HepG2 (cell line): ENCODE measurements at regions not wholly inside any gene's neighbourhood (a gene's known extent, or its start where the extent isn't known, plus 50 kb on each side); places are given as distances from the start of the nearest gene placed in this dataset.
A peak's percentile ranks its signal among the peaks of the same experiment; 100 is the strongest.

Experiments used
- EZH2 ChIP-seq: conservative IDR thresholded peaks from 2 replicates; pipeline ENCODE4 v1.6.1; 2012; ENCODE audit warnings: mild to moderate bottlenecking, low read depth, low read length, moderate library complexity
- HDAC6 ChIP-seq: fragments of 200-600 bp; sonication (generic); IDR thresholded peaks from 2 replicates; pipeline ENCODE4 v1.7.0; 2017; ENCODE audit warnings: mild to moderate bottlenecking, antibody characterized with exemption, low read length, low read depth
- NFATC3 ChIP-seq: sonication (generic); formaldehyde crosslinking; IDR thresholded peaks from 2 replicates; pipeline ENCODE4 v1.5.1; 2020; ENCODE audit warnings: mild to moderate bottlenecking, missing genetic modification reagents
- POLR2AphosphoS5 ChIP-seq: IDR thresholded peaks from 2 replicates; pipeline ENCODE4 v1.6.1; 2012; ENCODE audit warnings: low read depth, low read length
- RERE ChIP-seq: IDR thresholded peaks from 2 replicates; pipeline ENCODE4 v1.6.1; 2016; ENCODE audit warnings: low read depth, missing genetic modification reagents, missing compliant biosample characterization
- SOX13 ChIP-seq, 3 experiments: fragments of 450-650 bp in 1 of 3; sonication (generic) in 1 of 3; formaldehyde crosslinking in 1 of 3; IDR thresholded peaks in 2 of 3; conservative IDR thresholded peaks in 1 of 3; 2 replicates each; pipeline versions ENCODE4 v1.5.0 to v1.6.1; 2016 to 2020; ENCODE audit warnings: antibody characterized with exemption in 1 of 3, mild to moderate bottlenecking in 1 of 3, missing compliant biosample characterization in 1 of 3, missing genetic modification reagents in 1 of 3, moderate library complexity in 1 of 3
- STAT5B ChIP-seq: sonication (generic); formaldehyde crosslinking; IDR thresholded peaks from 2 replicates; pipeline ENCODE4 v1.4.0; 2020; ENCODE audit warnings: missing genetic modification reagents
- ZNF121 ChIP-seq: sonication (generic); formaldehyde crosslinking; IDR thresholded peaks from 2 replicates; pipeline ENCODE4 v1.5.0; 2020; ENCODE audit warnings: mild to moderate bottlenecking, missing genetic modification reagents
- ZNF138 ChIP-seq: sonication (generic); formaldehyde crosslinking; IDR thresholded peaks from 2 replicates; pipeline ENCODE4 v1.5.0; 2020; ENCODE audit warnings: mild to moderate bottlenecking, low read depth, missing genetic modification reagents
- ZNF317 ChIP-seq: sonication (generic); formaldehyde crosslinking; IDR thresholded peaks from 2 replicates; pipeline ENCODE4 v1.5.0; 2020; ENCODE audit warnings: mild to moderate bottlenecking, missing genetic modification reagents
- ZNF569 ChIP-seq: sonication (generic); formaldehyde crosslinking; IDR thresholded peaks from 2 replicates; pipeline ENCODE4 v1.5.0; 2020; ENCODE audit warnings: mild to moderate bottlenecking, missing genetic modification reagents, moderate library complexity, borderline replicate concordance
- TF ChIP-seq, protein P1 (sequence below): sonication (generic); formaldehyde crosslinking; IDR thresholded peaks from 2 replicates; pipeline ENCODE4 v1.5.0; 2020; ENCODE audit warnings: mild to moderate bottlenecking, missing genetic modification reagents, moderate library complexity
- TF ChIP-seq, protein P2 (sequence below): sonication (generic); formaldehyde crosslinking; IDR thresholded peaks from 2 replicates; pipeline ENCODE4 v1.4.0; 2020; ENCODE audit warnings: missing genetic modification reagents
- TF ChIP-seq, protein P3 (sequence below): IDR thresholded peaks from 2 replicates; pipeline ENCODE4 v1.6.1; 2012; ENCODE audit warnings: inconsistent platforms

GRCh38 chr7:66442385-66442784 lies 186.3 kb upstream of the KCTD7 start:
- TF ChIP-seq, protein P1, sequence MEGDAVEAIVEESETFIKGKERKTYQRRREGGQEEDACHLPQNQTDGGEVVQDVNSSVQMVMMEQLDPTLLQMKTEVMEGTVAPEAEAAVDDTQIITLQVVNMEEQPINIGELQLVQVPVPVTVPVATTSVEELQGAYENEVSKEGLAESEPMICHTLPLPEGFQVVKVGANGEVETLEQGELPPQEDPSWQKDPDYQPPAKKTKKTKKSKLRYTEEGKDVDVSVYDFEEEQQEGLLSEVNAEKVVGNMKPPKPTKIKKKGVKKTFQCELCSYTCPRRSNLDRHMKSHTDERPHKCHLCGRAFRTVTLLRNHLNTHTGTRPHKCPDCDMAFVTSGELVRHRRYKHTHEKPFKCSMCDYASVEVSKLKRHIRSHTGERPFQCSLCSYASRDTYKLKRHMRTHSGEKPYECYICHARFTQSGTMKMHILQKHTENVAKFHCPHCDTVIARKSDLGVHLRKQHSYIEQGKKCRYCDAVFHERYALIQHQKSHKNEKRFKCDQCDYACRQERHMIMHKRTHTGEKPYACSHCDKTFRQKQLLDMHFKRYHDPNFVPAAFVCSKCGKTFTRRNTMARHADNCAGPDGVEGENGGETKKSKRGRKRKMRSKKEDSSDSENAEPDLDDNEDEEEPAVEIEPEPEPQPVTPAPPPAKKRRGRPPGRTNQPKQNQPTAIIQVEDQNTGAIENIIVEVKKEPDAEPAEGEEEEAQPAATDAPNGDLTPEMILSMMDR = no peak
- TF ChIP-seq EZH2 (no peak), ZNF138 (CRISPR knock-in tag) (no peak), HDAC6 (no peak), POLR2AphosphoS5 (no peak), ZNF317 (CRISPR knock-in tag) (no peak), ZNF121 (no peak), RERE (CRISPR knock-in tag) (no peak), NFATC3 (CRISPR knock-in tag) (no peak), SOX13 (IDR thresholded peaks at IDR 0.05) (no peak), SOX13 (CRISPR knock-in tag; conservative IDR thresholded peaks at IDR 0.05 in 1 of 2, IDR thresholded peaks at IDR 0.05 in 1 of 2) (peak in 1 of 2 experiments; percentile 54; a peak in 1 of 4 replicates), STAT5B (CRISPR knock-in tag) (no peak), ZNF569 (CRISPR knock-in tag) (no peak)
- TF ChIP-seq, protein P2, sequence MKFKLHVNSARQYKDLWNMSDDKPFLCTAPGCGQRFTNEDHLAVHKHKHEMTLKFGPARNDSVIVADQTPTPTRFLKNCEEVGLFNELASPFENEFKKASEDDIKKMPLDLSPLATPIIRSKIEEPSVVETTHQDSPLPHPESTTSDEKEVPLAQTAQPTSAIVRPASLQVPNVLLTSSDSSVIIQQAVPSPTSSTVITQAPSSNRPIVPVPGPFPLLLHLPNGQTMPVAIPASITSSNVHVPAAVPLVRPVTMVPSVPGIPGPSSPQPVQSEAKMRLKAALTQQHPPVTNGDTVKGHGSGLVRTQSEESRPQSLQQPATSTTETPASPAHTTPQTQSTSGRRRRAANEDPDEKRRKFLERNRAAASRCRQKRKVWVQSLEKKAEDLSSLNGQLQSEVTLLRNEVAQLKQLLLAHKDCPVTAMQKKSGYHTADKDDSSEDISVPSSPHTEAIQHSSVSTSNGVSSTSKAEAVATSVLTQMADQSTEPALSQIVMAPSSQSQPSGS (CRISPR knock-in tag) = 0 out of 2 replicates have a peak, but pooled peaks have one; percentile 20
- TF ChIP-seq, protein P3, sequence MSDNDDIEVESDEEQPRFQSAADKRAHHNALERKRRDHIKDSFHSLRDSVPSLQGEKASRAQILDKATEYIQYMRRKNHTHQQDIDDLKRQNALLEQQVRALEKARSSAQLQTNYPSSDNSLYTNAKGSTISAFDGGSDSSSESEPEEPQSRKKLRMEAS = no peak
